ENCODE measurements at regions not wholly inside any gene's neighbourhood (a gene's known extent, or its start where the extent isn't known, plus 50 kb on each side); places are given as distances from the start of the nearest gene placed in this dataset.
"Not testable (repeated sequence)": the region's sequence is repeated elsewhere in the genome, so short reads cannot be mapped to it uniquely, and the experiment has no call there.

GRCh38 chr21:18104802-18105201, 139.8 kb upstream of the CHODL start:
- DNase-seq (ENCODE audit: low read depth, low spot score): no peak
- H3K36me3 ChIP-seq (ENCODE audit: control insufficient read depth in 2 of 2, extremely low read depth in 1 of 2, insufficient read depth in 2 of 2, low read length in 2 of 2): no peaks in the 10 kb centered on the region
- intact Hi-C loops (cut with micrococcal nuclease) (no loop called here), dilution Hi-C loops (cut with MboI; ENCODE audit: extremely low pct_ligation_motif_present, low sequenced_read_pairs) (no loop called here)
- BruUV-seq (replicated peaks): no TSS peak
- H3K9me1 ChIP-seq (replicated peaks; ENCODE audit: control insufficient read depth, extremely low read depth, insufficient read depth, low read length): no peaks in the 10 kb centered on the region
- H2AFZ ChIP-seq (ENCODE audit: low read depth, low read length): no peak overlapping the region
- H3K9ac ChIP-seq (replicated peaks; ENCODE audit: extremely low read depth, insufficient read depth, low read length): no peak overlapping the region
- POLR2A ChIA-PET: no interaction called here
- no peaks in the 10 kb centered on the region for H3K79me2 ChIP-seq (ENCODE audit: control insufficient read depth, insufficient read depth, low read length)
- H3K4me3 ChIP-seq (replicated peaks in 1 of 3; ENCODE audit: insufficient read depth in 1 of 3, low read depth in 1 of 3, low read length in 3 of 3): no peak overlapping the region
- FAIRE-seq: no peak
- no peaks in the 10 kb centered on the region for H3K9me3 ChIP-seq (replicated peaks; ENCODE audit: control insufficient read depth, insufficient read depth, low read length)
- no peaks in the 10 kb centered on the region for H3K4me1 ChIP-seq (ENCODE audit: control insufficient read depth, extremely low read depth, insufficient read depth, low read length)
- no peaks in the 10 kb centered on the region for H4K20me1 ChIP-seq (replicated peaks; ENCODE audit: control insufficient read depth, extremely low read depth, insufficient read depth, low read length)
- no peak overlapping the region for H3K4me2 ChIP-seq (ENCODE audit: insufficient read depth, low read length)
- H3K27me3 ChIP-seq (ENCODE audit: control insufficient read depth in 2 of 2, insufficient read depth in 2 of 2, low read length in 2 of 2): no peaks in the 10 kb centered on the region
- CTCF ChIA-PET: no interaction called here
- no peak overlapping the region for H3K27ac ChIP-seq (ENCODE audit: insufficient read depth, low read depth, low read length)
- TF ChIP-seq GATA2 (IDR thresholded peaks at IDR 0.05; ENCODE audit: insufficient read depth, insufficient read length, low read depth, low read length) (no peak), CTCF (IDR thresholded peaks at IDR 0.05; ENCODE audit: extremely low read depth in 1 of 2, insufficient read depth in 1 of 2, low read depth in 1 of 2, low read length in 2 of 2) (no peak), POLR2AphosphoS5 (IDR thresholded peaks at IDR 0.05; ENCODE audit: insufficient read depth, low read depth, low read length) (no peak), POLR2A (IDR thresholded peaks at IDR 0.05; ENCODE audit: low read depth, low read length) (no peak), MAX (IDR thresholded peaks at IDR 0.05; ENCODE audit: insufficient read depth, insufficient read length) (no peak)

GRCh38 chr21:18096413-18096812, 148.2 kb upstream of the CHODL start:
- intact Hi-C loops (cut with micrococcal nuclease); H3K27ac ChIP-seq (ENCODE audit: insufficient read depth, low read depth, low read length); CTCF ChIA-PET; H2AFZ ChIP-seq (ENCODE audit: low read depth, low read length); H3K9ac ChIP-seq (replicated peaks; ENCODE audit: extremely low read depth, insufficient read depth, low read length); H3K4me1 ChIP-seq (ENCODE audit: control insufficient read depth, extremely low read depth, insufficient read depth, low read length); BruUV-seq (replicated peaks); H3K9me1 ChIP-seq (replicated peaks; ENCODE audit: control insufficient read depth, extremely low read depth, insufficient read depth, low read length); POLR2A ChIA-PET; H3K4me2 ChIP-seq (ENCODE audit: insufficient read depth, low read length); FAIRE-seq; H4K20me1 ChIP-seq (replicated peaks; ENCODE audit: control insufficient read depth, extremely low read depth, insufficient read depth, low read length); H3K27me3 ChIP-seq (ENCODE audit: control insufficient read depth in 2 of 2, insufficient read depth in 2 of 2, low read length in 2 of 2); H3K79me2 ChIP-seq (ENCODE audit: control insufficient read depth, insufficient read depth, low read length); DNase-seq (ENCODE audit: low read depth, low spot score); H3K4me3 ChIP-seq (replicated peaks in 1 of 3; ENCODE audit: insufficient read depth in 1 of 3, low read depth in 1 of 3, low read length in 3 of 3); H3K36me3 ChIP-seq (ENCODE audit: control insufficient read depth in 2 of 2, extremely low read depth in 1 of 2, insufficient read depth in 2 of 2, low read length in 2 of 2); H3K9me3 ChIP-seq (replicated peaks; ENCODE audit: control insufficient read depth, insufficient read depth, low read length); dilution Hi-C loops (cut with MboI; ENCODE audit: extremely low pct_ligation_motif_present, low sequenced_read_pairs): not testable (repeated sequence)

Measured in endothelial cell of umbilical vein (primary cell).